Keratinocyte (primary cell): ENCODE measurements at regions not wholly inside any gene's neighbourhood (a gene's known extent, or its start where the extent isn't known, plus 50 kb on each side); places are given as distances from the start of the nearest gene placed in this dataset.

ENCODE experiments used
- EZH2 ChIP-seq: IDR thresholded peaks from one replicate; pipeline ENCODE4 v1.6.1; 2012; ENCODE audit warnings: inconsistent platforms, mild to moderate bottlenecking, low read length, moderate library complexity
- TF ChIP-seq, protein P1 (sequence below), 3 experiments: IDR thresholded peaks in 1 of 3; conservative IDR thresholded peaks in 1 of 3; optimal IDR thresholded peaks in 1 of 3; 2 replicates in 2 of 3; 3 replicates in 1 of 3; pipeline versions ENCODE3 to v1.5.1; 2011; ENCODE audit warnings: low read length in 3 of 3, mild to moderate bottlenecking in 3 of 3, moderate library complexity in 2 of 3, control low read depth in 1 of 3, inconsistent platforms in 1 of 3; ENCODE audit not compliant: insufficient read depth in 2 of 3; ENCODE audit errors: extremely low read depth in 1 of 3

DNA sequence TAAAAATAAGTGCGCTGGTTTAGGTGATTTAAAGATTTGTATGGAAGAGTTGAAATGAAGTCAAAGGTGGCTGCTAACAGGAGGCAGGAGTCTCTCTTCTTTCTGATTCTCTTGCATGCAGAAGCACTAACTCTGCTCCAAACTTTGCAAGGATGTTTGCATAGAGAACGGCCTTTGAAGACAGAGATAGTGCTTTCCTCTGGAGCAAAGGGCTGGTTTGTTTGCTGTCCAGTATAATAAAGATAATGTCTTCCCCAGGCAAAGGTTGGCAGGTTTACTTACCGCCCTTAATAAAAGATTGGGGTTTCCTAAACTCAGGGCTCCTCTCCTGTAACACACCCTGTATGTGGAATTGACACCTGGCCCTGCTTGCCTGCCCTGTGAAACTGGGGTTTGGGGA, 210.6 kb upstream of the RREB1 start:
- TF ChIP-seq, protein P1, sequence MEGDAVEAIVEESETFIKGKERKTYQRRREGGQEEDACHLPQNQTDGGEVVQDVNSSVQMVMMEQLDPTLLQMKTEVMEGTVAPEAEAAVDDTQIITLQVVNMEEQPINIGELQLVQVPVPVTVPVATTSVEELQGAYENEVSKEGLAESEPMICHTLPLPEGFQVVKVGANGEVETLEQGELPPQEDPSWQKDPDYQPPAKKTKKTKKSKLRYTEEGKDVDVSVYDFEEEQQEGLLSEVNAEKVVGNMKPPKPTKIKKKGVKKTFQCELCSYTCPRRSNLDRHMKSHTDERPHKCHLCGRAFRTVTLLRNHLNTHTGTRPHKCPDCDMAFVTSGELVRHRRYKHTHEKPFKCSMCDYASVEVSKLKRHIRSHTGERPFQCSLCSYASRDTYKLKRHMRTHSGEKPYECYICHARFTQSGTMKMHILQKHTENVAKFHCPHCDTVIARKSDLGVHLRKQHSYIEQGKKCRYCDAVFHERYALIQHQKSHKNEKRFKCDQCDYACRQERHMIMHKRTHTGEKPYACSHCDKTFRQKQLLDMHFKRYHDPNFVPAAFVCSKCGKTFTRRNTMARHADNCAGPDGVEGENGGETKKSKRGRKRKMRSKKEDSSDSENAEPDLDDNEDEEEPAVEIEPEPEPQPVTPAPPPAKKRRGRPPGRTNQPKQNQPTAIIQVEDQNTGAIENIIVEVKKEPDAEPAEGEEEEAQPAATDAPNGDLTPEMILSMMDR (optimal IDR thresholded peaks at IDR 0.05 in 1 of 3, IDR thresholded peaks at IDR 0.05 in 1 of 3, conservative IDR thresholded peaks at IDR 0.05 in 1 of 3; ENCODE audit: extremely low read depth in 1 of 3, insufficient read depth in 2 of 3, low read length in 3 of 3): no peak
- no peak for TF ChIP-seq EZH2
